Endothelial cell (in vitro differentiated cells): ENCODE measurements at regions not wholly inside any gene's neighbourhood (a gene's known extent, or its start where the extent isn't known, plus 50 kb on each side); places are given as distances from the start of the nearest gene placed in this dataset.

Experiments used
- DNase-seq: peaks from one replicate; pipeline ENCODE4 v3.0.0; 2021; ENCODE audit warnings: low spot score
- H3K27ac Mint-ChIP-seq: one replicate; pipeline ENCODE4 v1.8.0; 2021; ENCODE audit warnings: mixed read lengths, inconsistent platforms; ENCODE audit not compliant: unreplicated experiment
- H3K27me3 Mint-ChIP-seq: one replicate; pipeline ENCODE4 v1.8.0; 2021; ENCODE audit warnings: mild to moderate bottlenecking, moderate library complexity, mixed read lengths, inconsistent platforms; ENCODE audit not compliant: unreplicated experiment
- H3K36me3 Mint-ChIP-seq: one replicate; pipeline ENCODE4 v1.8.0; 2021; ENCODE audit warnings: mild to moderate bottlenecking, low read depth, mixed read lengths, inconsistent platforms; ENCODE audit not compliant: unreplicated experiment
- H3K4me1 Mint-ChIP-seq: one replicate; pipeline ENCODE4 v1.8.0; 2021; ENCODE audit warnings: mild to moderate bottlenecking, mixed read lengths, inconsistent platforms; ENCODE audit not compliant: unreplicated experiment
- H3K4me3 Mint-ChIP-seq: one replicate; pipeline ENCODE4 v1.8.0; 2021; ENCODE audit warnings: mild to moderate bottlenecking, mixed read lengths, inconsistent platforms; ENCODE audit not compliant: unreplicated experiment
- H3K9me3 Mint-ChIP-seq: one replicate; pipeline ENCODE4 v1.8.0; 2021; ENCODE audit warnings: mixed read lengths, inconsistent platforms; ENCODE audit not compliant: unreplicated experiment
- CTCF ChIP-seq: fragments of 200-600 bp; sonication (generic); IDR thresholded peaks from one replicate; pipeline ENCODE4 v1.5.0; 2021; ENCODE audit warnings: antibody characterized with exemption; ENCODE audit not compliant: unreplicated experiment

GRCh38 chr14:60349663-60350365 lies 100.8 kb downstream of the PPM1A start:
- Mint-ChIP-seq H3K4me1 (peaks cover 22% of the 10 kb centered on the region), H3K9me3 (no peaks in the 10 kb centered on the region), H3K36me3 (no peaks in the 10 kb centered on the region), H3K27me3 (no peaks in the 10 kb centered on the region), H3K4me3 (no peak overlapping the region), H3K27ac (no peak overlapping the region)
- DNase-seq, result peak; percentile 30
- peak; percentile 89 for TF ChIP-seq CTCF

GRCh38 chr14:60350366-60350720 lies 101.3 kb downstream of the PPM1A start:
- H3K9me3 Mint-ChIP-seq, result no peaks in the 10 kb centered on the region
- TF ChIP-seq CTCF, result no peak
- DNase-seq, result no peak
- no peaks in the 10 kb centered on the region for H3K36me3 Mint-ChIP-seq
- no peak overlapping the region for H3K27ac Mint-ChIP-seq
- H3K27me3 Mint-ChIP-seq, result no peaks in the 10 kb centered on the region
- H3K4me3 Mint-ChIP-seq, result no peak overlapping the region
- peaks cover 22% of the 10 kb centered on the region for H3K4me1 Mint-ChIP-seq

- no peak for DNase-seq
- Mint-ChIP-seq H3K27ac (no peak overlapping the region), H3K4me1 (peaks cover 8% of the 10 kb centered on the region), H3K4me3 (no peak overlapping the region), H3K9me3 (no peaks in the 10 kb centered on the region), H3K36me3 (no peaks in the 10 kb centered on the region), H3K27me3 (no peaks in the 10 kb centered on the region)
- no peak for TF ChIP-seq CTCF
Measured at GRCh38 chr14:60353420-60353819, 104.4 kb downstream of the PPM1A start.

GRCh38 chr14:60355768-60356167 lies 106.7 kb downstream of the PPM1A start:
- Mint-ChIP-seq H3K27me3 (no peaks in the 10 kb centered on the region), H3K4me3 (no peak overlapping the region), H3K36me3 (no peaks in the 10 kb centered on the region), H3K27ac (no peak overlapping the region), H3K9me3 (no peaks in the 10 kb centered on the region), H3K4me1 (peaks cover 2% of the 10 kb centered on the region)
- no peak for DNase-seq
- TF ChIP-seq CTCF, result no peak

GRCh38 chr14:60356386-60356785 lies 107.4 kb downstream of the PPM1A start:
- no peak for DNase-seq
- Mint-ChIP-seq H3K4me3 (no peak overlapping the region), H3K4me1 (peaks cover 2% of the 10 kb centered on the region), H3K27ac (no peak overlapping the region), H3K27me3 (no peaks in the 10 kb centered on the region), H3K36me3 (no peaks in the 10 kb centered on the region), H3K9me3 (no peaks in the 10 kb centered on the region)
- no peak for TF ChIP-seq CTCF
